Aorta (tissue), 5 donors: ENCODE measurements at regions not wholly inside any gene's neighbourhood (a gene's known extent, or its start where the extent isn't known, plus 50 kb on each side); places are given as distances from the start of the nearest gene placed in this dataset.

Experiments
- ATAC-seq: fragments of 200-7000 bp; cut with Tn5 transposase; one replicate; pipeline ENCODE4 v1.9.1; 2022; ENCODE audit warnings: moderate library complexity; ENCODE audit not compliant: low FRiP score
- DNase-seq, 2 donors: peaks; one replicate each; pipeline ENCODE4 v3.0.0-alpha.2; 2020
- H3K27ac ChIP-seq, 2 donors: one replicate each; pipeline ENCODE4 v1.5.1; 2013; ENCODE audit warnings: low read length in 2 of 2, mild to moderate bottlenecking in 2 of 2, moderate library complexity in 2 of 2, control low read depth in 1 of 2, inconsistent platforms in 1 of 2, low read depth in 1 of 2
- H3K27me3 ChIP-seq, 2 donors: one replicate each; pipeline ENCODE4 v1.6.1; 2013; ENCODE audit warnings: control low read depth in 1 of 2, low read length in 1 of 2, mild to moderate bottlenecking in 1 of 2, moderate library complexity in 1 of 2; ENCODE audit not compliant: insufficient read depth in 2 of 2, control insufficient read depth in 1 of 2
- H3K36me3 ChIP-seq, 2 donors: one replicate each; pipeline ENCODE4 v1.6.1; 2013; ENCODE audit warnings: control low read depth in 1 of 2, low read length in 1 of 2, mild to moderate bottlenecking in 1 of 2; ENCODE audit not compliant: insufficient read depth in 2 of 2, control insufficient read depth in 1 of 2
- H3K4me1 ChIP-seq, 2 donors: one replicate each; pipeline ENCODE4 v1.6.1; 2013; ENCODE audit warnings: low read length in 2 of 2, control low read depth in 1 of 2, mild to moderate bottlenecking in 1 of 2, moderate library complexity in 1 of 2; ENCODE audit not compliant: insufficient read depth in 2 of 2, control insufficient read depth in 1 of 2
- H3K4me3 ChIP-seq, 2 donors: one replicate each; pipeline ENCODE4 v1.5.1; 2013; ENCODE audit warnings: low read length in 2 of 2, control low read depth in 1 of 2, mild to moderate bottlenecking in 1 of 2
- H3K9me3 ChIP-seq: one replicate; pipeline ENCODE4 v1.6.1; 2013; ENCODE audit warnings: mild to moderate bottlenecking, low read length; ENCODE audit not compliant: control insufficient read depth
- WGBS, 2 donors: extraction: QIAGEN DNeasy Blood & Tissue Kit; methylation state at CpG; one replicate each; pipeline ENCODE4 v1.1.7; 2013; 5-methylcytosine and 5-hydroxymethylcytosine counted together
- intact Hi-C, 2 donors: fragments of 100-400 bp; cut with DNase I; formaldehyde crosslinking; loops; one replicate each; pipeline versions ENCODE4 v1.14.2 to v1.15.0; 2022
- donor health status: healthy with polysubstance abuse.
- donor health status: Bipolar disorder and iron deficiency.
- donor health status: DM: no; HTN: no; CAD: no.
- donor health status: DM: no; HTN: no; CAD: no.
- donor health status: DM: yes; HTN: yes; CAD: no.

DNA sequence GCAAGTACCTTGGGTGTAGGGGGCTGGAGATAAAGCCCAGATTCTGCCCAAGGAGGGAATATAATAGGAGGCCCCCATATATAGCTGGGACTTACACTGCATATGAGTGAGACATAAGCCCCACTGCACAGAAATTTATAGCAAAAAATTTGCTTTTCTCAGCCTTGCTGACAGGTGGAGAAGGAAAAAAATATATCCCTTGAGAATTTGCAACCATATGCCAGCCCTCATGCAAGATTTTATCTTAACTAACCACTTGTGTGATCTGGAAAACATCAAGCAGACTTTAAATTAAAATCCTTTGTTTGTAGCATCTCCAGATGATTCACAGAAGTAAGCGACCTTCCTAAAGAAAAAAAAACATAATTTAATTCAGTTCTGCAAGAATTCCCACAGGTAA lies 288.2 kb downstream of the BCL2 start:
- Histone ChIP-seq H3K27ac (no peak overlapping the region), H3K27me3 (no peaks in the 10 kb centered on the region), H3K36me3 (no peaks in the 10 kb centered on the region), H3K4me3 (no peak overlapping the region), H3K9me3 (peaks cover 1% of the 10 kb centered on the region), H3K4me1 (no peaks in the 10 kb centered on the region)
- ATAC-seq (no peak), DNase-seq (no peak)
- intact Hi-C loops = no loop called here
- 65 to 68% methylated on average over 1 of the region's 1 CpG for WGBS, 2 donors
